Spleen (tissue), 11 donors: ENCODE measurements at regions not wholly inside any gene's neighbourhood (a gene's known extent, or its start where the extent isn't known, plus 50 kb on each side); places are given as distances from the start of the nearest gene placed in this dataset.

ENCODE experiments used
- DNase-seq: peaks from one replicate; pipeline ENCODE4 v3.0.0-alpha.2; 2020
- H3K27ac ChIP-seq, 8 donors: fragments of 200-600 bp; sonication (generic) in 7 of 8; 1 replicate in 4 of 8; 2 replicates in 4 of 8; pipeline versions ENCODE4 v1.5.0 to v1.8.0; 2016 to 2021; ENCODE audit warnings: inconsistent platforms in 4 of 8, mild to moderate bottlenecking in 4 of 8, moderate library complexity in 1 of 8
- H3K27me3 ChIP-seq, 7 donors: fragments of 200-600 bp; sonication (generic) in 6 of 7; replicated peaks in 1 of 7; 1 replicate in 4 of 7; 2 replicates in 3 of 7; pipeline versions ENCODE4 v1.5.0 to v1.8.0; 2016 to 2021; ENCODE audit warnings: inconsistent platforms in 3 of 7, mild to moderate bottlenecking in 1 of 7
- H3K36me3 ChIP-seq, 6 donors: fragments of 200-600 bp; sonication (generic) in 5 of 6; 1 replicate in 4 of 6; 2 replicates in 2 of 6; pipeline versions ENCODE4 v1.5.0 to v1.8.0; 2016 to 2021; ENCODE audit warnings: inconsistent platforms in 2 of 6
- H3K4me1 ChIP-seq, 6 donors: fragments of 200-600 bp; sonication (generic) in 5 of 6; 1 replicate in 3 of 6; 2 replicates in 3 of 6; pipeline versions ENCODE4 v1.5.0 to v1.8.0; 2016 to 2021; ENCODE audit warnings: inconsistent platforms in 3 of 6
- H3K4me3 ChIP-seq, 8 donors: fragments of 200-600 bp; sonication (generic) in 7 of 8; 1 replicate in 4 of 8; 2 replicates in 4 of 8; pipeline versions ENCODE4 v1.5.0 to v1.8.0; 2016 to 2021; ENCODE audit warnings: inconsistent platforms in 4 of 8, mild to moderate bottlenecking in 4 of 8, moderate library complexity in 2 of 8
- H3K9me3 ChIP-seq, 8 donors: fragments of 200-600 bp; sonication (generic) in 7 of 8; 1 replicate in 4 of 8; 2 replicates in 4 of 8; pipeline versions ENCODE4 v1.5.0 to v1.8.0; 2016 to 2021; ENCODE audit warnings: inconsistent platforms in 4 of 8
- POLR2A ChIP-seq, 3 donors: fragments of 450-650 bp; IDR thresholded peaks; one replicate each; pipeline ENCODE4 v1.5.1; 2017; ENCODE audit warnings: antibody characterized with exemption in 3 of 3, mild to moderate bottlenecking in 1 of 3
- POLR2AphosphoS5 ChIP-seq, 3 donors: sonication (generic); formaldehyde crosslinking; IDR thresholded peaks; one replicate each; pipeline ENCODE4 v1.5.1; 2017; ENCODE audit warnings: antibody characterized with exemption in 3 of 3
- WGBS, 5 donors: extraction: QIAGEN DNeasy Blood & Tissue Kit in 3 of 5; methylation state at CpG; one replicate each; pipeline versions ENCODE4 v1.1.5 to v1.1.7; 2013 to 2018; 5-methylcytosine and 5-hydroxymethylcytosine counted together
- intact Hi-C: fragments of 100-400 bp; cut with DNase I; formaldehyde crosslinking; loops from one replicate; pipeline ENCODE4 v1.15.0; 2023; ENCODE audit warnings: low total_unique reads
- TF ChIP-seq, protein P1 (sequence below), 11 experiments: fragments of 200-600 bp in 7 of 11; fragments of 450-650 bp in 4 of 11; sonication (generic) in 4 of 11; IDR thresholded peaks in 8 of 11; conservative IDR thresholded peaks in 3 of 11; 1 replicate in 7 of 11; 2 replicates in 4 of 11; pipeline versions ENCODE4 v1.4.0 to v1.8.0; 2016 to 2021; ENCODE audit warnings: antibody characterized with exemption in 11 of 11, inconsistent platforms in 4 of 11, mild to moderate bottlenecking in 1 of 11
- donor health status: healthy with polysubstance abuse.
- donor health status: DM: no; HTN: no; CAD: no; lungs with moderate emphysema.
- donor health status: DM: no; HTN: no; CAD: no.
- donor health status: Bipolar disorder and iron deficiency.
- donor health status: healthy.
- donor health status: DM: no; HTN: no; CAD: no.
- donor health status: DM: yes; HTN: yes; CAD: no.

DNA sequence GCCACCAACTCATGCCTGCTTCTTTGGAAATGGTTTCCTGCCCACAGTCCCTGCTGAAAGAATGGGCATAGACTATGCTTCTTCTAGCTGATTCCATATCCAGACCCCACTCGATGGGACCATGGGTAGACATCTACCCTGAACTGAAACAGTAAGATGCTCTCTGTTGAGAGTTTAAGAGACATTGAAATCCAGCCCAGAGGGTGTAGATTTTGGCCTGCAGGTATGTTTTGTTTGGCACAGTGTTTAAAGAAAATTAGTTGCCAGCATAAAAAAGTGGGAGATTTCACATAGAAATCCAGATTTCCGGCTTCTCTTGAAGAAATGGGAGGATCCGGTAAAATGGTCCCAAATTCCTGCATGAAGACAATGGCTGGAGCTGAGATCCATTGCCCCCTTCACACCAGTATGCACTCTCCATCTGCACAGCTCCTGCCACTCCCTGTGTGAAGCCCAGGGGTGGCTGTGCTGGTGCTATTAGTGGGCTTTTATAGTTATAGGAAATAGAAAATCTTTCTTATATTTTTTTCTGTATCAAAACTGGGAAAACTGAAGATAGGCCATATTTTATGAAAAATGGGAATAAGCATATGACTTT lies 218.1 kb downstream of the PTEN start:
- H3K36me3 ChIP-seq = no peaks in the 10 kb centered on the region
- H3K4me1 ChIP-seq = peaks cover 0 to 52% (median 29%) of the 10 kb centered on the region in 6 donors
- H3K27me3 ChIP-seq = no peaks in the 10 kb centered on the region
- H3K27ac ChIP-seq = peak overlapping the region in 3 of 8 donors; percentile 69 to 88 (median 77)
- TF ChIP-seq POLR2AphosphoS5 (IDR thresholded peaks at IDR 0.05) = no peak
- no peak for TF ChIP-seq POLR2A (IDR thresholded peaks at IDR 0.05)
- TF ChIP-seq, protein P1, sequence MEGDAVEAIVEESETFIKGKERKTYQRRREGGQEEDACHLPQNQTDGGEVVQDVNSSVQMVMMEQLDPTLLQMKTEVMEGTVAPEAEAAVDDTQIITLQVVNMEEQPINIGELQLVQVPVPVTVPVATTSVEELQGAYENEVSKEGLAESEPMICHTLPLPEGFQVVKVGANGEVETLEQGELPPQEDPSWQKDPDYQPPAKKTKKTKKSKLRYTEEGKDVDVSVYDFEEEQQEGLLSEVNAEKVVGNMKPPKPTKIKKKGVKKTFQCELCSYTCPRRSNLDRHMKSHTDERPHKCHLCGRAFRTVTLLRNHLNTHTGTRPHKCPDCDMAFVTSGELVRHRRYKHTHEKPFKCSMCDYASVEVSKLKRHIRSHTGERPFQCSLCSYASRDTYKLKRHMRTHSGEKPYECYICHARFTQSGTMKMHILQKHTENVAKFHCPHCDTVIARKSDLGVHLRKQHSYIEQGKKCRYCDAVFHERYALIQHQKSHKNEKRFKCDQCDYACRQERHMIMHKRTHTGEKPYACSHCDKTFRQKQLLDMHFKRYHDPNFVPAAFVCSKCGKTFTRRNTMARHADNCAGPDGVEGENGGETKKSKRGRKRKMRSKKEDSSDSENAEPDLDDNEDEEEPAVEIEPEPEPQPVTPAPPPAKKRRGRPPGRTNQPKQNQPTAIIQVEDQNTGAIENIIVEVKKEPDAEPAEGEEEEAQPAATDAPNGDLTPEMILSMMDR (IDR thresholded peaks at IDR 0.05 in 8 of 11, conservative IDR thresholded peaks at IDR 0.05 in 3 of 11) = no peak
- no peak overlapping the region for H3K4me3 ChIP-seq
- intact Hi-C loops = no loop called here
- no peaks in the 10 kb centered on the region for H3K9me3 ChIP-seq
- WGBS, 5 donors = 94 to 98% (median 96%) methylated on average over 3 of the region's 3 CpGs
- DNase-seq = no peak

DNA sequence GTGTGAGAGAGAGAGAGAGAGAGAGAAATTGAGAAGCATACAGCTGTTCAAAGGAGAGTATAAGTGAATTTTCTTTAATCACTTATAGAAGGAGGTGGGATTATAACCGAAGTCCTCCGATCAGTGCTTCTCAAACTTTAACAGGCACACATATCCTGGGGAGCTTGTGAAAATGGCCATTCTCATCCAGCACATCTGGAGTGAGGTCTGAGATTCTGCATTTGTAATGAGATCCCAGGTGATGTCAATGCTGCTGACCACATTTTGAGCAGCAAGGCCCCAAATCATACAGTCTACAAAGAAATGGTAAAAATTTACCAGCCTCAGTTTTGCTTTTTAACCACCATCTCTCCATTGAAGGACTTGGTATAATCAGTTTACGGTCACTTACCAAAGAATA lies 219.0 kb downstream of the PTEN start:
- 81 to 94% (median 88%) methylated on average over 3 of the region's 3 CpGs for WGBS, 5 donors
- intact Hi-C loops = no loop called here
- DNase-seq = no peak
- Histone ChIP-seq H3K9me3 (no peaks in the 10 kb centered on the region), H3K27ac (peak overlapping the region in 7 of 8 donors; percentile 62 to 88 (median 76)), H3K27me3 (no peaks in the 10 kb centered on the region), H3K36me3 (no peaks in the 10 kb centered on the region), H3K4me1 (peaks cover 0 to 55% (median 29%) of the 10 kb centered on the region in 6 donors), H3K4me3 (peak overlapping the region in 1 of 8 donors; percentile 30)
- TF ChIP-seq, protein P1 (IDR thresholded peaks at IDR 0.05 in 8 of 11, conservative IDR thresholded peaks at IDR 0.05 in 3 of 11) = no peak
- TF ChIP-seq POLR2A (IDR thresholded peaks at IDR 0.05) = no peak
- TF ChIP-seq POLR2AphosphoS5 (IDR thresholded peaks at IDR 0.05) = no peak

DNA sequence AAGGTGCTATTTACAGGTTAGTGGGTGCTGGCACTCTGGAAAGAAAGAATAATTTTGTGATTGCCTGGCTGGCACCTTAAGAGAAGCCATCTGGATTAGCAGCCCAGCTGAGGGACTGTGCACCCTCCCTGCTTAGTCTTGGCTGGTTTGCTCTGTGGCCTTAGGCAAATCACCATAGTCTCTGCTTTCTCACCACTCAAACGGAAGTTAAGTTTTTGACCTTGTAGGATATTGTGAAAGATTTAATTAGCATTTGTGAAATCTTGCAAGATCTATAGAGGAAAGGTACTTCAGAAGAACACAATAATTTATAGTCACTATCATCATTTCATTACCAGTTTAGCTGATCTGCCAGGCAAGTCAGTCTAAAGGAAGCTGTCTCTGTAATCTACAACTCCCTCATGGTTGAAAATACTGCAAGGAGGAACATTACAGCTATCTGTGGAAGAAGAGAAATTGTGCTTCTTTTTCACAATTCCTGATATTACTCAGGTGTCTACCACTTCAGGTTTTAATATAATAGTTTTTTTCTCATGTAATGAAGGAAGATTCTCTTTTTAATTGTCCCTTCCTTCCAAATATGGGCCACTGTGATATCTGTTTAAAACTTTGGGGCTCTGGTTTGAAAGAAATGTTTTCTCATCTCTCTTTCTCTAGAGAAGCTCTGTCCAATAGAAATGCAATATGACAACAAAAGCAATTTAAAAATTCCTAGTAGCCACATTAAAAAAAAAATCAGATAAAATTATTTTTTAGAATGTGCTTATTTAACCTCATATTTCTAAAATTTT lies 219.6 kb downstream of the PTEN start:
- no peak for DNase-seq
- H3K27me3 ChIP-seq = no peaks in the 10 kb centered on the region
- WGBS, 5 donors = 12 to 48% (median 34%) methylated on average over 1 of the region's 1 CpG
- peak overlapping the region in 1 of 8 donors; percentile 30 for H3K4me3 ChIP-seq
- intact Hi-C loops = no loop called here
- TF ChIP-seq POLR2A (IDR thresholded peaks at IDR 0.05) (no peak), POLR2AphosphoS5 (IDR thresholded peaks at IDR 0.05) (no peak)
- TF ChIP-seq, protein P1 (IDR thresholded peaks at IDR 0.05 in 8 of 11, conservative IDR thresholded peaks at IDR 0.05 in 3 of 11) = no peak
- H3K27ac ChIP-seq = peak overlapping the region in 7 of 8 donors; percentile 62 to 88 (median 76)
- H3K4me1 ChIP-seq = peaks cover 0 to 55% (median 29%) of the 10 kb centered on the region in 6 donors
- no peaks in the 10 kb centered on the region for H3K36me3 ChIP-seq
- H3K9me3 ChIP-seq = no peaks in the 10 kb centered on the region

DNA sequence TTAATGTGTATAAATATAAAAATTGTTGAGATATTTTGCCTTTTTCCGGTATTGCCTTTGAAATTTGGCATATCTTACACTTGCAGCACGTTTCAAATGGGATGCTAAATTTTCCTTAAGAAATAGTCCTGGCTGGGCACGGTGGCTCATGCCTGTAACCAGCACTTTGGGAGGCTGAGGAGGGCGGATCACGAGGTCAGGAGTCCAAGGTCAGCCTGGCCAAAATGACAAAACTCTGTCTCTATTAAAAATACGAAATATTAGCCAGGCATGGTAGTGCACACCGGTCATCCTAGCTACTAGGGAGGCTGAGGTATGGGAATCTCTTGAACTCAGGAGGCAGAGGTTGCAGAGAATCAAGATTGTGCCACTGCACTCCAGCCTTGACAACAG lies 220.2 kb downstream of the PTEN start:
- Histone ChIP-seq H3K4me1 (peaks cover 0 to 55% (median 29%) of the 10 kb centered on the region in 6 donors), H3K4me3 (no peak overlapping the region), H3K27me3 (no peaks in the 10 kb centered on the region), H3K9me3 (no peaks in the 10 kb centered on the region), H3K27ac (peak overlapping the region in 5 of 8 donors; percentile 69 to 88 (median 77)), H3K36me3 (no peaks in the 10 kb centered on the region)
- intact Hi-C loops = no loop called here
- 91 to 96% (median 94%) methylated on average over 7 of the region's 7 CpGs for WGBS, 5 donors
- no peak for DNase-seq
- TF ChIP-seq POLR2A (IDR thresholded peaks at IDR 0.05) = no peak
- TF ChIP-seq, protein P1 (IDR thresholded peaks at IDR 0.05 in 8 of 11, conservative IDR thresholded peaks at IDR 0.05 in 3 of 11) = no peak
